ENCODE measurements at regions not wholly inside any gene's neighbourhood (a gene's known extent, or its start where the extent isn't known, plus 50 kb on each side); places are given as distances from the start of the nearest gene placed in this dataset.
"Not testable (repeated sequence)": the region's sequence is repeated elsewhere in the genome, so short reads cannot be mapped to it uniquely, and the experiment has no call there.

- DNase-seq = no peak
These were observed 91.6 kb downstream of the CMC2 start for GRCh38 chr16:80915079-80915450.

- DNase-seq = no peak
These were observed 92.2 kb downstream of the CMC2 start for GRCh38 chr16:80914379-80915078.

GRCh38 chr16:80913397-80913796 lies 93.3 kb downstream of the CMC2 start:
- no peak for DNase-seq

DNA sequence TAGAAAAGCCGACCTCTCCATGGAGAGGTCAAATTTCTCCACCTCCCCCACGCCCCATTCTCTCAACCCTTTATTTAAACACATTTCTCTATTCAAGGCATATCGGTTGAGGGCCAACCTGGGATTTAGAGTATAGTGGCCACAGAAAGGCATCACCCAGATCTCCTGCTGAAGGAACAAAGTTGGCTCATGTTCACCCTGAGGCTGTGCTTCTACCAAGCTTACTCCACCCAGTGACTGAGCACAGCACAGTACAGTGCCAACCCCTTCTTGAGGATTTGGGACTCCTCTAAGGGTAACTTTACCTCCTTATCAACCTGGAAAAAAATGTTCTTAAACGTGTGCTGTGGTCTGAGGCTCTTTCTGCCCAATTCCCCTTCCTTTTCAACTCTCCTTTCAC lies 94.0 kb downstream of the CMC2 start:
- no peak for DNase-seq

- no peak for DNase-seq
These were observed 96.3 kb downstream of the CMC2 start for GRCh38 chr16:80910434-80910833.

DNA sequence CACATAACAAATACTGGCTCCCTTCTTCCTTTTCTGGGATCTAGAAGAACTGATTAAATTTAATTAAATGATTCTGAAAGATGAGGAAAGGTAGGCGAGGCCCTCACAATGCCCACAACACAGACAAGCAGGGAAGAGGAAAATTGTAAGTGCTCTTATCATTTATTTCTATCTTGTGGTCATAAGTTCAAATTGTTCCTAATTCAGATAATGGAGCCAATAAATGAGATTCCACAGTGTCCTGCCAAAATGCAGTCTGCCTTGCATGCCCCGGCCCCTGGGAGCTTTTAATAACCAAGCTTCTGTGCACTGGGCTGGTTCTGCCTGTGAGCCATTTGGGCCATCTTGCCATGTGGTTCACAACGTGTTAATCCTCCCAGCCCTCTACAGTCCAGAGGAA lies 97.0 kb downstream of the CMC2 start:
- DNase-seq = no peak

- not testable (repeated sequence) for DNase-seq
These were observed 100.5 kb downstream of the CMC2 start for GRCh38 chr16:80906169-80906568.

DNA sequence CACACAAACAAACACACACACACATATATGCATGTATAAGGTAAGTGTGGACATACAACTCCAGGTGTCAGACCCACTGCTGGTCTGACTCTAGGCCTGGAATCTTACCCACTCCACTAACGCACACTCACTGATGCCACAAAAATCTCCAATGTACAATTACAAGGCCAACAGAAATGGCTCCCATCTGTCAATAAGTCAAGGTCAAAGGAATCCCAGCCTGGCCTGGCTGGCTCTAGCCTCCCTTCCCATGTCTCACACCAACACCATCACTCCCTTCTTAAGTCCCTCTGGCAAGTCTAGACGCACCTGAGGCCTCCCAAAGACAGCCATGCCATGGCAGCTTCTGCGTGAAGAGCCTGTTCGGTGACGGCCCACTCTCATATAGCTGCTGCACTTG lies 99.2 kb upstream of the CDYL2 start:
- DNase-seq = no peak

DNA sequence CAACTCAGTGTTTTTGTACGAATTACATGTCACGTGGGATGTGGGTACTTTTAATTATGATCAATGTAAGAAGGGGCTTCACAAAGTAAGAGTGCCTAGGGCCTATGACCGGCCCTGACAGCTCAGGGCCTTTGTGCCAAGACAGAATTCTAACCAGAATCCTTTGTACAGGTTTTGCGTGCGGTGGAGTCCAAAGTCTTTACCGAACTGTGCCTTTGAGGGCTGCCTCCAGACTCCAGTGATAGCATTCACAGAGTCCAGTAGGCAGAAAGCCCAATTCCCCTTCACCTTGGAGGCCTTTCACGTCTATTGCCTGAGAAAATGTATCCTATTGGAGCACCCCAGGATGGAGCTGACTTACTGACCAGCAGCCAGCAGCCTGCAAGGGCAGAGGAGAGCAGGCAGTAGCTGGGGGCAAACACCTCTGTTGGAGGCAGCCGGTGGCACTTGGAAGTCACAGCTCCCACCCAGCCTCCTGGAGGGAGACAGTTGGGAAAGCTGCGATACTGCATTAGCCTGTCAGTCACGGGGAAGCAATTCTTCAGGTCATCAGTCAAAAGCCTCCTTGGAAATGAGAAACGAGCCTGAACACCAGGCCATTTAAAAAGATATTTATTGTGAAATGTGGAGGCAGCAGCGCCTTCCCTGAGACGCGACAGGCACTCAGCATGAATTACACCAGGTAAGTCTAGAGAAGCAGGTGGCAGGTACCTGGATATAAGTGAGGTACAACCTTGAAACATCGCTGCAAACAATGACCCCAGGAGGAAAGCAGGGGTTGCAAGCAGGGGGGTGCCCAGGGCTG lies 98.1 kb upstream of the CDYL2 start:
- no peak for DNase-seq

GRCh38 chr16:80900593-80900954 lies 96.2 kb upstream of the CDYL2 start:
- DNase-seq = no peak

DNA sequence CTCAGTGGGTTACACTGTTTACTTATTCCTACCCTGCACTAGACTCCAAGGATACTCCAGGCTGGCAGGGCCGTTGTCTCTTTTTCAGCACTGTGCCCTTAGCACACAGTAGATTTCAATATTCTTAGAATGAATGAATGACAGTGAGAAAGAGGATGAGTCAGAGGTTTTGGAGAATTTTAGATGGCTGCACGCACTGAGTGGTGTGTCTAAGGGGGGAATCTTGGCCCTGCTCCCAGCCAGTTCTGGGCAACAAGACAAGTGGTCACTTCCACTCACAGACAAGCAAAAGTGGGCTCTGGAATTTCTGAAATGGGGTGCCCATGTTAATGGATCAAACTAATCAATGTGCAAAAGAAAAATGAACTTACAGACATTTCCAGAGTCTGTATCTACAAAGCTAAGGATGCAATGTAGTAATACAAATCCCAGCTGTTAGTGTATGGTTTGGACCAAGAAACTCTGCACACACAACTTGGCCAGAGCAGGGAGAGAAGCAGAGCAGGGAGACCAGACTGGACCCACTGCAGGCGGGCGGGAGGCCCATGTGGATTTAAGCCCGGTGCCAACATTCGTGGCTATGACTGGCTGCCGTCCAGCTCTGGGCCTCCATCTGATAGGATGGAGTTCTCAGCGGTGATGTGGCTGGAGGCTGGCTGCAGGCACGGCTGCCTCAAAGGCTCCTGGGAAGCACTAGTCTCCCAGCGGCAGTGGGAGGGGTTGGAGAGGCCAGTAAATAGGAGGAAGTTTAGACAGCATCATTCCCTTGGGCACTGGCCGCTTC lies 95.6 kb upstream of the CDYL2 start:
- peak; percentile 32 for DNase-seq

- DNase-seq = no peak
These were observed 92.4 kb upstream of the CDYL2 start for GRCh38 chr16:80896776-80897175.

- no peak for DNase-seq
These were observed 89.7 kb upstream of the CDYL2 start for GRCh38 chr16:80894091-80894490.

- DNase-seq = no peak
These were observed 89.3 kb upstream of the CDYL2 start for GRCh38 chr16:80893686-80894085.

GRCh38 chr16:80892395-80892794 lies 88.0 kb upstream of the CDYL2 start:
- DNase-seq = peak; percentile 1

DNA sequence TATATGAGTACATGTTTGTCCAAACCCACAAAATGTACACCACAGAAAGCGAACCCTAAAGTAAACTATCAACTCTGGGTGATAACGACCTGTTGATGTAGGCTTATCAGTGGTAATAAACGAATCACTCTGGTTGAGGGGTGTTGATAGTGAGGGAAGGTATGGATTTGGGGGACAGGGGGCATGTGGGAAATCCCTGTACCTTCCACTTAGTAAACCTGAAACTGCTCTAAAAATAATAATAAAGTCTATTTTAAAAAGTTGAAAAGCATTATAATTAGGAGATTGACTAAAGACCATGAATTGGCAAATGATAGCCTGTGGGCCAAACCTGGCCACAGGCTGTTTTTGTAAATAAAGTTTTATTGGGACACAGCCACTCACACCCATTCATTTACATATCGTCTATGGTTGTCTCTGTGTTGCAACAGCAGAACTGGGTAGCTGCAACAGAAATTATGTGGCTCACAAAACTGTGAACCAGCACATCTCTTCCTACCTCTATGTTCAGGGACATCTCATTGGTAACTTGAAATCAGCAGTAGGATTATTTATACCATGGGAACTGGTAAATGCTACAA lies 85.5 kb upstream of the CDYL2 start:
- DNase-seq = no peak

- DNase-seq = peak; percentile 2
These were observed 82.7 kb upstream of the CDYL2 start for GRCh38 chr16:80887062-80887461.

DNA sequence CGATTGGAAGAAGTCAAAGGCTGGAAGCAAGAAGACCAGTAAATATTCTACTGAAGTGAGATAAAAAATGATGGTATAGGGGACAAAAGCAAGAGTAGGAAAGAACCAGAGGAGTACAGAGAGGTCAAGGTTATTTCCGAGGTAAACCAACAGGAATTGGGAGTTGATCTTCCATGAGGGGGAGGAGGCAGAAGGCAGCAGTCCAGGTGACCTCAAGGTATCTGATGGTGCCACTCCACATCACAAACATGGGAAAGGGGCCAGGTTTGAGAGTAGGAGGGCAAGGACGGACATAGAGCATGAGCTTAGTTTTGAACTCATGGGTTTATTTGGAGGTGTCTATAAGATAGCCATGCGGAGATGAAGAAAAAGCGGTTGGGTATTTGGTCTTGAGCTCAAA lies 79.4 kb upstream of the CDYL2 start:
- no peak for DNase-seq

- DNase-seq = no peak
These were observed 78.8 kb upstream of the CDYL2 start for GRCh38 chr16:80883159-80883642.

- peak; percentile 1 for DNase-seq
These were observed 71.2 kb upstream of the CDYL2 start for GRCh38 chr16:80875616-80876015.

GRCh38 chr16:80874925-80875324 lies 70.5 kb upstream of the CDYL2 start:
- no peak for DNase-seq

- peak; percentile 29 for DNase-seq
These were observed 57.8 kb upstream of the CDYL2 start for GRCh38 chr16:80862160-80862705.
